ENCODE measurements at regions not wholly inside any gene's neighbourhood (a gene's known extent, or its start where the extent isn't known, plus 50 kb on each side); places are given as distances from the start of the nearest gene placed in this dataset.

DNA sequence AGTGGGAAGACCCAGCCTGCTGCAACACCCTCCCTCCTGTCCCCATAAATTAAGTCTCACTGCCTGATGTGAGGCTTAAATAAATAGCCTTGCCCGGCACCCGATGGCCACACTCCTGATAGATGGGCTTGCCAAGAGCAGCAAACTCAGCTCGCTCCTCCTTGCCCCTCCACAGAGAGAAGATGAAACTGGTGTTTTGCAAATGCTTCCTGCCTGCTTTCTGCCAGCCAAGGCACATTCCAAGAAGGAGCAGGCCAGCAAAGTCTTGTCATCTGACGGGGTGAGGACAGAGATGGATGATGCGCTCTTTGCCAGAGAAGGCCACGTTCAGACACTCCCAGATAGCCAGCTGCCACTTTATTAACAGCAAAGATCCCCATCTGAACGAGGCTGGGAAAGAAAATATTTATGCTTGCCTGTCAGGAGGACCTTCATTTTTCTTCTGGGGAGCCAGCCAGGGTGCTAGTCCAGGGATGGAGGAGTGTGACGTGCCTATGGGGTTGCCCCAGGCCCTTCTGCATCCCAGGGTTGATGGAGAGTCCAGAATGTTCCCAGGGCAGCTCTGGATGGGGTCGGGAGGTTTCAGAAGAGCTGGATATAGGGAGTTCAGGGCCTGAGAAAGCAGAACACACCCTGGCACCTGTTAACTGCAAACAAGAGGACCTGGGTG, 265.4 kb downstream of the FOXD2 start:
- no peak for DNase-seq (ENCODE audit: low read depth)

DNA sequence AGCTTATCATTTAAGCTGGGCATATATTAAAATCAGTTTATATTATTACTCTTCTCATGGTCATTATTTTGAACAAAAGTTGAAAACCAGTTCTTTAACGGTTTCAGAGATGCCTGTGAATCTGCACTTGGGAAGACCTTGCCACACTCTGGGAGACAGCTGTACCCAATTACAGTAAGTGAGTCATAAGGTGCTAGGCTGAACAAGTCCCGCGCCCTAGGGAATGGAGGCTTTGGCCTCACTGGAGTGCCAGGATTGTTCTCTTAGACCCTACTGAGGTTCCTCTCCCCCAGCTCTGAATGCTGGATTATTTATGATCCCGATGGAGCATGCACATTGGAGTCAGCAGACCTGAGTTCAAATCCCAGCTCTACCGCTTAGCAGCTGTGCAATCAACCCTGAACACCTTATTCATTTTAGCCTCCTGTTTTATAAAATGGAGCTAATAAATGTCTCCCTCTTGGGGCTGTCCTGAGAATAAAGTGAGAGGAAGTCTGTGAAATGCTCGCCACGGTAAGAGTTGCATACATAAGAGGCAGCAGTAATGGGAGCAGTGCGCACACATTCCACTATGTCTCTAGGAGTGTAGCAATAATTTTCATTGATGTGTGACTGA, 266.2 kb downstream of the FOXD2 start:
- DNase-seq (ENCODE audit: low read depth) = no peak

DNA sequence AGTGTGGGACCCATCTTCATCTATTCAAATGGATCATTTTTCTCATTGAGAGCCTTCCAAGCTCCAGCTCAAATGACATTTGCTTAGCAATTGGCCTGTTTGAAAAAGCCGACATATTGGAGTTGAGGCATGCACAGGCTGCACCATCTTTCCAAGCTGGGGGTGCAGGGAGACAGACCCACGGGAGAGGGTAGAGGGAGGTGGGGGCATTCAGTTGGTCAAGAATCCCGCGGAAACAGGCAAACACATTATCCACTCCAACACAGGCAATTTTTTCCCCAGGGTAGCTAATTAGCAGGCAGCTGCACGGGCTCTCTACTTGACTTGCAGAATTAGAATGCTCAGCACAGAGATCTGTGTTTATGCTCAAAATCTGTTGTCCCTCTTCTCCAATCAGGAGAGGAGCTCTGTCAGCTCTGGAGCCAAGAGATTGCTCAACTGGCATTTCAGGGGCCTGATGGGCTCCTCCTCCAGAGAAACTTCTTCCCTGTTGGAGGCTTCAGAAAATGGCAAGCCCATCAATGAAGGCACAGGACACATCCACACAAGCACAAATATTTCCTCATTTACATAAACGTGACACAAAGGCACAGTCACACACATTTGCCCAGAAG, 267.8 kb downstream of the FOXD2 start:
- no peak for DNase-seq (ENCODE audit: low read depth)

- DNase-seq (ENCODE audit: low read depth) = no peak
Observed at GRCh38 chr1:47707503-47707902, 269.7 kb downstream of the FOXD2 start.

DNA sequence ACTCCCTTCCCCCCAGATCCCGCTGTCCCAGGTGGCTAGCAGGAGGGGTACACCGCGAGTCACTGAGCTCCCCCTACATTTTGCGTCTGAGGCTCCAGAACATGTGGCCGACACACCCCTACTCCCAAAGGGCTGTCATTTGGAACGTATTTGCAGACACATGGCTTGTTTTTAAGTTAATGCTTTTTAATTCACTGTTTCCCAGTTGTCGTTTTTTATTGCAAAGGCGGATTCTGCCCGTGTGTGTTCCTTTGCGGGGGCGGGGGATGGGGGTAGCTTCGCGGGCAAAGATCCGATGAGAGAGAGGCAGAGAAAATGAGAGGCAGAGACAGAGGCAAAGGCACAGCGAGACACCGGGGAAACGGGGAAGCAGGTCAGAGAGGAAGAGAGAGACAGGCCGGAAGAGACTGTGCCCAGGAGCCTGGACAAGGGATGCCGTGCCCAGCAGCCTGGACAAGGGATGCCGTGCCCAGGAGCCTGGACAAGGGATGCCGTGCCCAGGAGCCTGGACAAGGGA, 270.2 kb downstream of the FOXD2 start:
- DNase-seq (ENCODE audit: low read depth) = no peak

DNA sequence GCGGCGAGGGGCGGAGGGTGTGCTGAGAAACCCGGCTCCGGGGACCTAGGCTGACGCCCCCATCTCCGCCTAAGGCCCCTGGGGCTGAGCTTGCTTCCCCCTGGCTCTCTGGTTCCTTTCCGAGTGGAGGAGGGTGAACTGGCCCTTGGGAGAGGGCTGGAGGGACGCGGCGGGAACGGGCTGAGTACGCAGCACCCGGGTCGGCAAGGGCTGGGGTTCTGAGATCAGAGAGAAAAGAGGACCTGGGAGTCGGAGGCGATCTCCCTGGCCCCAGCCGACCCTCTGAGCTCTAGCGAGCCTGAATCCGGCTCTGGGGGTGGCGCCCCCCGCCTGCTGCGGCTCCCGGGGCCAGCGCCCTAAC, 270.8 kb downstream of the FOXD2 start:
- DNase-seq (ENCODE audit: low read depth) = no peak

DNA sequence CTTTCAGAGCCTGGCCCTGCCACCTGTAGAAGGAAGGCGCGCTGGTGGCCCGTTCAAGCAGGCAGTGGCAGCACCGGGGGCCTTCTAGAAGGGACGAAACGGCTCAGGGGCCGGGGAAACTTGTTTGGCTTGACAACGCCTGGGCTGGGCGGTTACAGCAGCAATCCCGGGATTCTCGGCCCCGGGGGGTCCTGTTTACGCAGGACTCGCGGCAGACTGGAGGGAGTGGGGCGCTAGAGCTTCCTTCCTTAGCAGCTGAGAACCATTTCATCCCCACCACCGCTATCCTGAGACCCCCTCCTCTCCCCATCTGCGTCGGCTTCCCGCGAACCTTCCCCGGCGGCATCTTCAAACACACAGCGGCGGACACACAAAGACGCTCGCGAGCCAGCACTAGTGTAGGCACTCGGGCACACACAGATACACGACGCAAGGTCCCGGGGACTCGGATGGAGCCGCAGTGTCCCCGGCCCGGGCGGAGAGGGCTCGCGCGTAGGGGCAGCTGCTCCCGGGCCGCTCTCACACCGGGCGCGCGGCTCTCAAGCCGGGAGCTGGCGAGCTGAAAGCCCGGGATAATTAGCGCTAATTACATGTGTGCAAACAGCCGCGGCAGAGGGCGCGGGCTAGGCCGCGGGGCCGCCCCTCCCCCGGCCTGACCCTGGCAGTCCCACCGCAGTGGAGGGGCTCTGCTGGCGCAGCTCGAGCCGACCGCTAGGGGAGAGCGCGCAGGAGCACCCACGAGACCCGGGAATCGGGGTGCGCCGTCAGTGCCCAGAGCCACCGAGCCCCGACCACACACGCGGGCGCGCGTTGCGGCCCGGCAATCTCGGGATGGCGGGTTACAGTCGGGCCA, 271.4 kb downstream of the FOXD2 start:
- no peak for DNase-seq (ENCODE audit: low read depth)

DNA sequence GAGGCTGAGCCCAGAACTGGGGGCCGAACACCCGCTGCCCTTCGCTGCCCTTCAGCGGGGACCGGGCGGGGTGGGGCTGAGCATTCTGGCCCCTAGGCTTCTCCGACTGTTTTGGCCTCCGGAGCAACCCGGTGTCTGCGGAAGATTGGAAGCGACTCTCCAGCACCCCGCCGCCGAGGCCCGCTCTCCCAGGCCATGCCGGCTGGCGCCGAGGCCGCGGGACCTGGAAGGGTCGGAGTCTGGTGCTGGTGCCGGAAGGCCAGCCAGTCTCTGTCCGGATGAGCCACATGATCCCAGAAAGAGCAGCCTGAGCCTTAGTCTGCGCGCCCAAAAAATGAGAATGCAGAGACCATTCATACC, 272.0 kb downstream of the FOXD2 start:
- DNase-seq (ENCODE audit: low read depth) = no peak

- DNase-seq (ENCODE audit: low read depth) = peak; percentile 19
Observed at GRCh38 chr1:47710329-47711071, 272.7 kb downstream of the FOXD2 start.

Measured in T-helper 22 cell (primary cell).